Mesenchymal stem cell (in vitro differentiated cells and primary cell): ENCODE measurements at regions not wholly inside any gene's neighbourhood (a gene's known extent, or its start where the extent isn't known, plus 50 kb on each side); places are given as distances from the start of the nearest gene placed in this dataset.
A peak's percentile ranks its signal among the peaks of the same experiment; 100 is the strongest.

Experiments used
- DNase-seq: peaks from one replicate; pipeline ENCODE4 v3.0.0-alpha.2; 2013
- H2AFZ ChIP-seq: one replicate; pipeline ENCODE4 v1.6.1; 2013; ENCODE audit warnings: low read depth, mild to moderate bottlenecking, control low read depth, inconsistent platforms, low read length, moderate library complexity
- H2AK5ac ChIP-seq: 2 replicates; pipeline ENCODE4 v1.6.1; 2013; ENCODE audit warnings: low read length, moderate library complexity, mild to moderate bottlenecking, inconsistent platforms; ENCODE audit not compliant: severe bottlenecking
- H2BK120ac ChIP-seq: one replicate; pipeline ENCODE4 v1.6.1; 2013; ENCODE audit warnings: low read depth, mild to moderate bottlenecking, inconsistent platforms, low read length, moderate library complexity
- H2BK12ac ChIP-seq, 2 experiments: one replicate each; pipeline ENCODE4 v1.6.1; 2013; ENCODE audit warnings: inconsistent platforms in 2 of 2, low read length in 2 of 2, mild to moderate bottlenecking in 2 of 2, moderate library complexity in 2 of 2, control low read depth in 1 of 2
- H2BK15ac ChIP-seq: one replicate; pipeline ENCODE4 v1.6.1; 2013; ENCODE audit warnings: mild to moderate bottlenecking, low read depth, inconsistent platforms; ENCODE audit not compliant: poor library complexity, severe bottlenecking
- H2BK5ac ChIP-seq: 2 replicates; pipeline ENCODE4 v1.6.1; 2013; ENCODE audit warnings: low read depth, mild to moderate bottlenecking, low read length, control low read depth, inconsistent platforms; ENCODE audit not compliant: poor library complexity, severe bottlenecking
- H3K14ac ChIP-seq, 2 experiments: one replicate each; pipeline ENCODE4 v1.6.1; 2013; ENCODE audit warnings: inconsistent platforms in 2 of 2, low read length in 2 of 2, control low read depth in 1 of 2, mild to moderate bottlenecking in 1 of 2, moderate library complexity in 1 of 2
- H3K18ac ChIP-seq, 2 experiments: one replicate each; pipeline ENCODE4 v1.6.1; 2013; ENCODE audit warnings: inconsistent platforms in 2 of 2, low read length in 2 of 2, control low read depth in 1 of 2, low read depth in 1 of 2, mild to moderate bottlenecking in 1 of 2
- H3K23ac ChIP-seq, 2 experiments: one replicate each; pipeline ENCODE4 v1.6.1; 2013; ENCODE audit warnings: inconsistent platforms in 2 of 2, low read length in 2 of 2, mild to moderate bottlenecking in 2 of 2, moderate library complexity in 2 of 2, control low read depth in 1 of 2
- H3K27ac ChIP-seq: 2 replicates; pipeline ENCODE4 v1.5.1; 2013; ENCODE audit warnings: mild to moderate bottlenecking, moderate library complexity, low read length, control low read depth, inconsistent platforms; ENCODE audit not compliant: poor library complexity, severe bottlenecking
- H3K27me3 ChIP-seq, 2 experiments: 2 replicates each; pipeline versions ENCODE4 v1.6.1 to v1.7.0; 2013; ENCODE audit warnings: low read length in 2 of 2, mild to moderate bottlenecking in 2 of 2, moderate library complexity in 2 of 2, control low read depth in 1 of 2, inconsistent platforms in 1 of 2; ENCODE audit not compliant: control insufficient read depth in 1 of 2, insufficient read depth in 1 of 2
- H3K36me3 ChIP-seq, 2 experiments: 2 replicates each; pipeline versions ENCODE4 v1.6.1 to v1.7.0; 2013; ENCODE audit warnings: low read length in 2 of 2, control low read depth in 1 of 2, inconsistent platforms in 1 of 2, low read depth in 1 of 2, mild to moderate bottlenecking in 1 of 2; ENCODE audit not compliant: insufficient read depth in 2 of 2, control insufficient read depth in 1 of 2
- H3K4ac ChIP-seq, 2 experiments: one replicate each; pipeline ENCODE4 v1.6.1; 2013; ENCODE audit warnings: inconsistent platforms in 2 of 2, low read length in 2 of 2, mild to moderate bottlenecking in 2 of 2, moderate library complexity in 2 of 2, control low read depth in 1 of 2, low read depth in 1 of 2
- H3K4me1 ChIP-seq: 2 replicates; pipeline ENCODE4 v1.6.1; 2013; ENCODE audit warnings: low read depth, low read length, control low read depth; ENCODE audit not compliant: control insufficient read depth, insufficient read depth
- H3K4me2 ChIP-seq: 2 replicates; pipeline ENCODE4 v1.6.1; 2013; ENCODE audit warnings: low read length, mild to moderate bottlenecking, inconsistent platforms; ENCODE audit not compliant: poor library complexity, severe bottlenecking
- H3K4me3 ChIP-seq, 2 experiments: 2 replicates each; pipeline versions ENCODE4 v1.5.1 to v1.7.0; 2013; ENCODE audit warnings: low read length in 2 of 2, mild to moderate bottlenecking in 2 of 2, control low read depth in 1 of 2, low read depth in 1 of 2; ENCODE audit not compliant: insufficient read depth in 1 of 2
- H3K79me1 ChIP-seq: replicated peaks from 2 replicates; pipeline ENCODE4 v1.6.1; 2013; ENCODE audit warnings: mild to moderate bottlenecking, control low read depth, low read length, inconsistent platforms; ENCODE audit not compliant: poor library complexity, severe bottlenecking
- H3K9ac ChIP-seq: 2 replicates; pipeline ENCODE4 v1.7.0; 2013; ENCODE audit warnings: mild to moderate bottlenecking, low read length, moderate library complexity
- H3K9me3 ChIP-seq: 2 replicates; pipeline ENCODE4 v1.7.0; 2013; ENCODE audit warnings: mild to moderate bottlenecking, low read length; ENCODE audit not compliant: control insufficient read depth
- H4K8ac ChIP-seq: one replicate; pipeline ENCODE4 v1.6.1; 2013; ENCODE audit warnings: inconsistent platforms, mild to moderate bottlenecking, low read length, moderate library complexity
- H4K91ac ChIP-seq: one replicate; pipeline ENCODE4 v1.6.1; 2013; ENCODE audit warnings: mild to moderate bottlenecking, low read length, inconsistent platforms
- WGBS: methylation state at CpG from one replicate; pipeline ENCODE4 v1.1.7; 2013; ENCODE audit warnings: mixed read lengths; 5-methylcytosine and 5-hydroxymethylcytosine counted together

- DNase-seq = peak; percentile 52
- Histone ChIP-seq H3K14ac (no peak overlapping the region), H3K18ac (no peak overlapping the region), H3K79me1 (no peaks in the 10 kb centered on the region), H3K27ac (no peak overlapping the region), H3K27me3 (peaks cover 0 to 11% of the 10 kb centered on the region in 2 experiments), H3K4ac (no peak overlapping the region), H3K4me2 (no peak overlapping the region), H3K9me3 (no peaks in the 10 kb centered on the region), H2BK5ac (no peak overlapping the region), H2BK120ac (no peak overlapping the region), H4K91ac (no peak overlapping the region), H2AFZ (no peak overlapping the region), H3K9ac (no peak overlapping the region), H3K23ac (no peak overlapping the region), H2BK12ac (no peak overlapping the region), H4K8ac (no peak overlapping the region), H2BK15ac (no peak overlapping the region), H3K4me1 (peaks cover 1% of the 10 kb centered on the region), H2AK5ac (no peak overlapping the region), H3K36me3 (peaks cover 0 to 5% of the 10 kb centered on the region in 2 experiments), H3K4me3 (no peak overlapping the region)
- WGBS = 40% methylated on average over 3 of the region's 4 CpGs
Observed at GRCh38 chr11:92886243-92886905, 83.1 kb upstream of the MTNR1B start.

DNA sequence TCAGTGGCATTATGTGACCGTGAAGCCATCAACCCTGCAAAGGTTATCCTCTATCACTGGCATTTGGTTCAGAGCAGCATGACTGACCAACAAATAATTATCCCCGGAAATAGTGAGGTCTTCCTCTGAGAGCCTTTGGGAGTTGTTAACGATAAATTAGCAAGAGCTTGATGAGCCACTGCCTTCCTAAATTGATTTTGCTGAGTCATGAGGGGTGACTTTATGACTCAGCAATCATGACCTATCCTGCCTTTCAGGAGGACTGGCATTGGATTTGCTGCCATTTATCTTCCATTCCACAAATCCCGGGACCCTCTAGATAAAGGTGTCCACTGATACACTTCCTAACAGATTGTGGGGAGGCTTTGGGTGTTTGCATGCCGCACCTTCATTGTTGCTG is 80.8 kb upstream of the MTNR1B start:
- H3K9me3 ChIP-seq = no peaks in the 10 kb centered on the region
- no peak overlapping the region for H2BK5ac ChIP-seq
- no peak overlapping the region for H2AK5ac ChIP-seq
- H4K8ac ChIP-seq = no peak overlapping the region
- no peak overlapping the region for H3K4ac ChIP-seq
- H3K36me3 ChIP-seq = no peaks in the 10 kb centered on the region
- no peak overlapping the region for H3K4me2 ChIP-seq
- peaks cover 0 to 11% of the 10 kb centered on the region in 2 experiments for H3K27me3 ChIP-seq
- no peak overlapping the region for H3K27ac ChIP-seq
- H3K4me1 ChIP-seq = peaks cover 1% of the 10 kb centered on the region
- no peak overlapping the region for H3K9ac ChIP-seq
- no peak overlapping the region for H2BK15ac ChIP-seq
- 92% methylated on average over 3 of the region's 5 CpGs for WGBS
- H3K79me1 ChIP-seq = no peaks in the 10 kb centered on the region
- H2AFZ ChIP-seq = no peak overlapping the region
- H4K91ac ChIP-seq = no peak overlapping the region
- no peak for DNase-seq
- H3K14ac ChIP-seq = no peak overlapping the region
- no peak overlapping the region for H2BK12ac ChIP-seq
- H3K23ac ChIP-seq = no peak overlapping the region
- H3K18ac ChIP-seq = no peak overlapping the region
- no peak overlapping the region for H3K4me3 ChIP-seq
- no peak overlapping the region for H2BK120ac ChIP-seq

GRCh38 chr11:92890846-92891245 is 78.6 kb upstream of the MTNR1B start:
- no peak overlapping the region for H2AK5ac ChIP-seq
- no peak overlapping the region for H3K14ac ChIP-seq
- no peak overlapping the region for H3K4me2 ChIP-seq
- no peak overlapping the region for H2BK5ac ChIP-seq
- no peak overlapping the region for H3K27ac ChIP-seq
- no peaks in the 10 kb centered on the region for H3K36me3 ChIP-seq
- no peak overlapping the region for H2BK120ac ChIP-seq
- no peak overlapping the region for H3K4ac ChIP-seq
- no peak overlapping the region for H2BK15ac ChIP-seq
- no peaks in the 10 kb centered on the region for H3K79me1 ChIP-seq
- no peak overlapping the region for H2BK12ac ChIP-seq
- no peak for DNase-seq
- no peak overlapping the region for H4K8ac ChIP-seq
- H3K18ac ChIP-seq = no peak overlapping the region
- WGBS = 97% methylated on average over 11 of the region's 11 CpGs
- no peak overlapping the region for H2AFZ ChIP-seq
- no peaks in the 10 kb centered on the region for H3K27me3 ChIP-seq
- no peak overlapping the region for H3K4me3 ChIP-seq
- no peaks in the 10 kb centered on the region for H3K9me3 ChIP-seq
- H3K9ac ChIP-seq = no peak overlapping the region
- no peak overlapping the region for H3K23ac ChIP-seq
- no peak overlapping the region for H4K91ac ChIP-seq
- H3K4me1 ChIP-seq = no peaks in the 10 kb centered on the region

DNA sequence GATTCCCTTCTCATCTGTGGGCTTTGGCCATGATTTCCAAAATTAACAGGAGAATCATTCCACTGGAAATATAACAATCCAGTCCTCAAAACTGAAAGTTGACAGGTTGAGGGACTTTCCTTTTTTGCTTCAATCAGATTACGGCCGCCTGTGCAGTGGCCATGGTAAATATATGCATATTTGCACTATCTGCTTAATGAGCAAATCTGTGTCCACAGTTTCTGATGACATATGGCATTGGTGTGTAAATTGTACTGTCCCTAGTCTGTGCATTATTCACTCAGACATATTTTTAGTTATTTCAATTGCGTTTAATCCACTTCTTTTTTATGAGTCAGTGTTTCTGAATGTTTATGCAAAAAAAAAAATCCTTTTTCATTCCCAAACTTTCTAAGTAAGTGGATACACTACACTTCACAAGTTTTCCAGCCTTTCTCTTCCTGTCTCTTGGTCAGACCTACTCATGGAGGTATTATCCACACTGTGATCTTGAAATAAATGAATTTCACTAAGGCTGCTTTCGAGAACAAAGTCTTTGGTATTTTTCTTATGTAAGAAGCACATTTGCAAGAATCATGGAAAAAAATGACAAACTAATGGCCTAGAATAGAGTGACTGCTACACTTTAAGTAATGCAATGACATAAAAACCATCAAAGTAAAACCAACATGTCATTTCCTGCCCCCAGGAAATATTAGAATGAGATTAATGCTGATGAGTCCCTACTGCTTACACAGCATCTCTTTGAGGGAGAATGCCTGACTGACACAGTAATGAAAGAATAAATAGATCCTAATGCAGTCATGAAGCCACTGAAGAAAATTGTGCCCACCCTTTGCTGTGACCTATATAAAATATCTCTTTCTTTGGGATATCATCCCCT is 76.4 kb upstream of the MTNR1B start:
- H3K27me3 ChIP-seq = no peaks in the 10 kb centered on the region
- no peak overlapping the region for H4K8ac ChIP-seq
- no peaks in the 10 kb centered on the region for H3K9me3 ChIP-seq
- H3K79me1 ChIP-seq = no peaks in the 10 kb centered on the region
- H3K23ac ChIP-seq = no peak overlapping the region
- no peak overlapping the region for H3K18ac ChIP-seq
- no peak overlapping the region for H2BK5ac ChIP-seq
- 88% methylated on average over 2 of the region's 4 CpGs for WGBS
- H3K4me2 ChIP-seq = no peak overlapping the region
- DNase-seq = no peak
- H4K91ac ChIP-seq = no peak overlapping the region
- H3K36me3 ChIP-seq = no peaks in the 10 kb centered on the region
- no peak overlapping the region for H2BK12ac ChIP-seq
- H3K27ac ChIP-seq = no peak overlapping the region
- H2BK120ac ChIP-seq = no peak overlapping the region
- no peak overlapping the region for H3K14ac ChIP-seq
- H3K4me1 ChIP-seq = no peaks in the 10 kb centered on the region
- H3K4ac ChIP-seq = no peak overlapping the region
- H3K9ac ChIP-seq = no peak overlapping the region
- no peak overlapping the region for H2AFZ ChIP-seq
- H3K4me3 ChIP-seq = no peak overlapping the region
- no peak overlapping the region for H2AK5ac ChIP-seq
- no peak overlapping the region for H2BK15ac ChIP-seq
